Tibial nerve (tissue), 4 donors: ENCODE measurements at regions not wholly inside any gene's neighbourhood (a gene's known extent, or its start where the extent isn't known, plus 50 kb on each side); places are given as distances from the start of the nearest gene placed in this dataset.
A peak's percentile ranks its signal among the peaks of the same experiment; 100 is the strongest.
"Not testable (repeated sequence)": the region's sequence is repeated elsewhere in the genome, so short reads cannot be mapped to it uniquely, and the experiment has no call there.

Experiments used
- DNase-seq, 2 donors: peaks; one replicate each; pipeline ENCODE4 v3.0.0-alpha.2; 2019; ENCODE audit warnings: low spot score in 2 of 2
- H3K27ac ChIP-seq, 4 donors: fragments of 200-600 bp; sonication (generic) in 3 of 4; one replicate each; pipeline ENCODE4 v1.5.1; 2017 to 2019; ENCODE audit warnings: mild to moderate bottlenecking in 1 of 4
- H3K27me3 ChIP-seq, 2 donors: fragments of 200-600 bp; sonication (generic) in 1 of 2; one replicate each; pipeline versions ENCODE4 v1.5.1 to v1.6.0; 2017 to 2019
- H3K36me3 ChIP-seq, 3 donors: fragments of 200-600 bp; sonication (generic); one replicate each; pipeline ENCODE4 v1.5.1; 2018 to 2019
- H3K4me1 ChIP-seq, 4 donors: fragments of 200-600 bp; sonication (generic) in 3 of 4; one replicate each; pipeline ENCODE4 v1.5.1; 2017 to 2019
- H3K4me3 ChIP-seq, 4 donors: fragments of 200-600 bp; sonication (generic) in 3 of 4; one replicate each; pipeline ENCODE4 v1.5.1; 2017 to 2019; ENCODE audit warnings: mild to moderate bottlenecking in 1 of 4, moderate library complexity in 1 of 4
- H3K9me3 ChIP-seq, 4 donors: fragments of 200-600 bp; sonication (generic) in 3 of 4; one replicate each; pipeline ENCODE4 v1.5.1; 2017 to 2019
- EP300 ChIP-seq, 2 donors: sonication (generic); formaldehyde crosslinking; IDR thresholded peaks; one replicate each; pipeline ENCODE4 v1.6.1; 2017; ENCODE audit warnings: antibody characterized with exemption in 2 of 2, mild to moderate bottlenecking in 1 of 2
- POLR2A ChIP-seq, 2 donors: fragments of 450-650 bp; IDR thresholded peaks; one replicate each; pipeline ENCODE4 v1.6.1; 2017; ENCODE audit warnings: antibody characterized with exemption in 2 of 2, mild to moderate bottlenecking in 2 of 2, moderate library complexity in 2 of 2
- WGBS, 2 donors: methylation state at CpG; one replicate each; pipeline ENCODE4 v1.1.5; 2018; 5-methylcytosine and 5-hydroxymethylcytosine counted together
- TF ChIP-seq, protein P1 (sequence below), 5 experiments: fragments of 200-600 bp in 3 of 5; fragments of 450-650 bp in 2 of 5; sonication (generic) in 3 of 5; IDR thresholded peaks; one replicate each; pipeline ENCODE4 v1.5.1; 2016 to 2019; ENCODE audit warnings: antibody characterized with exemption in 5 of 5, mild to moderate bottlenecking in 3 of 5, moderate library complexity in 2 of 5

DNA sequence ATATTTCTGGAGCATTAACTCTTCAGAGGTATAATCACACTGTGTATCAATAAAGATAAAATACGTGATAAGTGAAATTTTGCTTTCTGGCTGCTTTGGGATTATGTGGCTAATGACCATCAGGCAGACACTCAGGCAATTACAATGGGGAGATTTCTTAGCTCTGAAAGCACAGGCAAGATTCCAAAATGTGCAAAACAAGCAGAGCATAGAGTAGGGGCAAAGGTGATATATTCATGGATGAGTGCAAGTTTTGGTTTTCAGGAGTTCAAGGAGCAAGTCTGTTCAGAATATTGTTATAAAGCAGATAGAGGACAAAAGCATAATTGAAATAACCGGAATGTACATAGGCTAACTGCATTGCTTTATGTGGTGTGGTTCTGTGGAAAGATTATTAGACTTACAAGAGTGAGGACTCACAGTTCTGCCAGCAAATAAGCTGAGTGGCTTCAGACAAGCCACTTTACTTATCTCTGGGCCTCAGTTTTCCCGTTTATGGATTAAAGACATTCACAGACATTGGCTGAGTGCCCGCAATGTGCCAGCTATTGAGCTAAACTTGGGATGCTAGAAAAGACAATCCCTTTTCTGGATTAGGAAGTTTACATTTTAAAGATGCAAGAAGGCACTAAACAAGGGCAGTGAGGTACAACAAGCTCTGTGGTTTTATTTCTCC, 945.6 kb upstream of the ARRDC3 start:
- WGBS, 2 donors: 47% methylated on average over 4 of the region's 4 CpGs
- no peak for DNase-seq

DNA sequence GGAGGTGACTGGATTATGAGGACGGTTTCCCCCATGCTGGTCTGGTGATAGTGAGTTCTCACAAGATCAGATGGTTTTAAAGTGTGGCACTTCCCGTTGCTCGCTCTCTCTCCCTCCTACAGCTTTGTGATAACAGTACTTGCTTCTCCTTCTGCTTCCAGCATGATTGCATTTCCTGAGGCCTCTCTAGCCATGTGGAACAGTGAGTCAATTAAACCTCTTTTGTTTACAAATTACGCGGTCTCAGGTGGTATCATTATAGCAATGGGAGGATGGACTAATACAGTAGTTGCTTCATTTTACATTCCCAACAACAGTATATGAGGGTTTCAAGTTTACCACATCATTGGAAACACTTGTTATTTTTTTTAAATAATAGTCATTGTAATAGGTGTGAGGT, 937.3 kb upstream of the ARRDC3 start:
- TF ChIP-seq POLR2A (IDR thresholded peaks at IDR 0.05): no peak
- TF ChIP-seq EP300 (IDR thresholded peaks at IDR 0.05): no peak
- TF ChIP-seq, protein P1, sequence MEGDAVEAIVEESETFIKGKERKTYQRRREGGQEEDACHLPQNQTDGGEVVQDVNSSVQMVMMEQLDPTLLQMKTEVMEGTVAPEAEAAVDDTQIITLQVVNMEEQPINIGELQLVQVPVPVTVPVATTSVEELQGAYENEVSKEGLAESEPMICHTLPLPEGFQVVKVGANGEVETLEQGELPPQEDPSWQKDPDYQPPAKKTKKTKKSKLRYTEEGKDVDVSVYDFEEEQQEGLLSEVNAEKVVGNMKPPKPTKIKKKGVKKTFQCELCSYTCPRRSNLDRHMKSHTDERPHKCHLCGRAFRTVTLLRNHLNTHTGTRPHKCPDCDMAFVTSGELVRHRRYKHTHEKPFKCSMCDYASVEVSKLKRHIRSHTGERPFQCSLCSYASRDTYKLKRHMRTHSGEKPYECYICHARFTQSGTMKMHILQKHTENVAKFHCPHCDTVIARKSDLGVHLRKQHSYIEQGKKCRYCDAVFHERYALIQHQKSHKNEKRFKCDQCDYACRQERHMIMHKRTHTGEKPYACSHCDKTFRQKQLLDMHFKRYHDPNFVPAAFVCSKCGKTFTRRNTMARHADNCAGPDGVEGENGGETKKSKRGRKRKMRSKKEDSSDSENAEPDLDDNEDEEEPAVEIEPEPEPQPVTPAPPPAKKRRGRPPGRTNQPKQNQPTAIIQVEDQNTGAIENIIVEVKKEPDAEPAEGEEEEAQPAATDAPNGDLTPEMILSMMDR (IDR thresholded peaks at IDR 0.05): no peak
- Histone ChIP-seq H3K4me1 (no peaks in the 10 kb centered on the region), H3K27ac (no peak overlapping the region), H3K36me3 (no peaks in the 10 kb centered on the region), H3K4me3 (no peak overlapping the region), H3K9me3 (no peaks in the 10 kb centered on the region), H3K27me3 (no peaks in the 10 kb centered on the region)
- DNase-seq: no peak
- WGBS, 2 donors: 79 to 80% methylated on average over 5 of the region's 5 CpGs

More for the DNA sequence above, 945.6 kb upstream of the ARRDC3 start:
- no peaks in the 10 kb centered on the region for H3K27me3 ChIP-seq
- H3K4me1 ChIP-seq: no peaks in the 10 kb centered on the region
- H3K9me3 ChIP-seq: no peaks in the 10 kb centered on the region
- TF ChIP-seq POLR2A (IDR thresholded peaks at IDR 0.05) (no peak), EP300 (IDR thresholded peaks at IDR 0.05) (no peak)
- TF ChIP-seq, protein P1 (IDR thresholded peaks at IDR 0.05): no peak
- no peak overlapping the region for H3K27ac ChIP-seq
- H3K4me3 ChIP-seq: no peak overlapping the region
- no peaks in the 10 kb centered on the region for H3K36me3 ChIP-seq

DNA sequence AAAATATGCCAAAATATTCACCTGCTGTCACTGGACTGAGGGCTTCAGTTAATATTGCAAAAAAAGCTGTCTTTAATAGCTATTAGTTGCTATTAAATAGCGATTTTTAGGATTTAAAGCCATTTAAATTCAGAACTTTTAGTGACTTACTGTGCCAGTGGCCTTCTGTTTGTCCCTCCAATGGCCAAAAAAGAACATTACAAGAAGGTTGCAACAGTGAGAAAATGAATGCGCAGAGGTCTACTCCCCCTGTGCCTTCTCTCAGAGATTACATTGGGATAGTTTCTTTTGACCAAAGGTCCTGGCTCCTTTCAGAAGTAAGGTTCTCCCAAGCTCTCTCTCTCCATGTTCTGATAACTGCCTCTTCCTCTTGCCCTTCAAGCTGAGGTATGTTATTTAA, 930.3 kb upstream of the ARRDC3 start:
- Histone ChIP-seq H3K36me3 (no peaks in the 10 kb centered on the region), H3K4me3 (no peak overlapping the region), H3K4me1 (peaks cover 0 to 8% (median 0%) of the 10 kb centered on the region in 4 donors), H3K27me3 (no peaks in the 10 kb centered on the region), H3K9me3 (no peaks in the 10 kb centered on the region), H3K27ac (no peak overlapping the region)
- 82 to 91% methylated on average over 2 of the region's 2 CpGs for WGBS, 2 donors
- DNase-seq: no peak
- TF ChIP-seq POLR2A (IDR thresholded peaks at IDR 0.05) (no peak), EP300 (IDR thresholded peaks at IDR 0.05) (no peak)

DNA sequence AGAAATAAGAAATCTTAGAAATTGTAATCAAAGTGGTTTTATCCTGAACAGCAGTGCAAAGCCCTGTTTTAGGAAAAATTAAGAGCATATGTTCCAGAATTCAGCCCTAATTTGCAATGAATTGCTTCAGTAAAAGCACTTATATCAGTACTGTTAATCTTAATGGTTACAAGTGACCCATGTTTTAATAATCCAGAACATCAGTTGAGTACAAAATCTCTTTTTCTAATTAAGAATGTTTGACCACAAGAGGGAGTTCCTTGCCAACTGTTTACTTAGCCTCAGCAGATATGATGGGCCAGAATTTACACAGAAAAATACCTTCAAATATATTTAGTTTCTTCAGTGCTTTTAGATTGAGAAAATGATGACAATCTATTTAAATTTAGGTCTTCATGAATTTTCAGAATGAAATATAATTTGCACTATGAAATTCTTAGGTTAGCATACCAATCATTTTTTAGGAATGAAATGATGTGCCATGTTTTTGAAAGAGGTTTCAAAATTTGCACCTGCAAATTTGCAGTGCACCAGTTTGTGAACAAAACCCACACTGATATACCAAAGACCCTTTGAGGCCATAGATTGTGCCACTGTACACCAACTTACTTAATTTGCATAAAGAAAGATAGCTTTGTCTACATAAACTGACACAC, 926.3 kb upstream of the ARRDC3 start:
- no peak overlapping the region for H3K4me3 ChIP-seq

DNA sequence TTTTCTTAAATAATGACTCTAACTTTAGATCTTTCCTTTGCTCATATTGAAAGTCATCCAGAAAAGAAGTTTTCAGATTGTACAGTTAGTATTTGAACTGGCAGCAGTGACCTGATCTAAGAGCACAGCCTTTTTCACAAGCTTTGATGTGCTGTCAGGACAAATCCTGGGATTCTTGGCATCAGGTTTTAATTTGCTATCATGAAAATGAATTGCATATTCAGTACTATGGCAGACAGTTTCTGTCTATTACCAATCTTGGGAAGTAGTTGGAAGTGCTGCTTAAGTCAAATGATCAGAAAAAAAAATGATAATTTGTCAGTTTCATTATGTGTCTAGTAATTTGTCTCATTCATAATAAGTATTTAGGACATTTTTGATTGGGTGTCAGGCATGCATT, 925.6 kb upstream of the ARRDC3 start:
- no peaks in the 10 kb centered on the region for H3K27me3 ChIP-seq
- H3K4me1 ChIP-seq: peaks cover 0 to 8% (median 0%) of the 10 kb centered on the region in 4 donors
- no peak overlapping the region for H3K27ac ChIP-seq
- H3K9me3 ChIP-seq: no peaks in the 10 kb centered on the region
- TF ChIP-seq POLR2A (IDR thresholded peaks at IDR 0.05): no peak
- TF ChIP-seq, protein P1 (IDR thresholded peaks at IDR 0.05): no peak
- TF ChIP-seq EP300 (IDR thresholded peaks at IDR 0.05): no peak
- no peaks in the 10 kb centered on the region for H3K36me3 ChIP-seq
- H3K4me3 ChIP-seq: no peak overlapping the region
- no peak for DNase-seq

More for the DNA sequence above, 926.3 kb upstream of the ARRDC3 start:
- Histone ChIP-seq H3K36me3 (no peaks in the 10 kb centered on the region), H3K4me1 (peaks cover 0 to 8% (median 0%) of the 10 kb centered on the region in 4 donors), H3K27me3 (no peaks in the 10 kb centered on the region), H3K9me3 (no peaks in the 10 kb centered on the region), H3K27ac (no peak overlapping the region)
- DNase-seq: no peak
- TF ChIP-seq EP300 (IDR thresholded peaks at IDR 0.05): no peak
- TF ChIP-seq POLR2A (IDR thresholded peaks at IDR 0.05): no peak
- TF ChIP-seq, protein P1 (IDR thresholded peaks at IDR 0.05): peak; percentile 23 to 45 (median 32)

DNA sequence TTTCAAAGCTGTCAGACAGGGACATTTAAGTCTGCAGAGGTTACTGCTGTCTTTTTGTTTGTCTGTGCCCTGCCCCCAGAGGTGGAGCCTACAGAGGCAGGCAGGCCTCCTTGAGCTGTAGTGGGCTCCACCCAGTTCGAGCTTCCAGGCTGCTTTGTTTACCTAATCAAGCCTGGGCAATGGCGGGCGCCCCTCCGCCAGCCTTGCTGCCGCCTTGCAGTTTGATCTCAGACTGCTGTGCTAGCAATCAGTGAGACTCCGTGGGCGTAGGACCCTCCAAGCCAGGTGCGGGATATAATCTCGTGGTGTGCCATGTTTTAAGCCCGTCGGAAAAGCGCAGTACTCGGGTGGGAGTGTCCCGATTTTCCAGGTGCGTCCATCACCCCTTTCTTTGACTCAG, 919.2 kb upstream of the ARRDC3 start:
- H3K4me3 ChIP-seq, H3K27me3 ChIP-seq, H3K27ac ChIP-seq, H3K4me1 ChIP-seq, H3K9me3 ChIP-seq, DNase-seq, H3K36me3 ChIP-seq: not testable (repeated sequence)
- WGBS, 2 donors: 97 to 99% methylated on average over 14 to 15 of the region's 15 CpGs
